DND-41 (cell line): ENCODE measurements at regions not wholly inside any gene's neighbourhood (a gene's known extent, or its start where the extent isn't known, plus 50 kb on each side); places are given as distances from the start of the nearest gene placed in this dataset.

Experiments used
- EZH2 ChIP-seq: IDR thresholded peaks from 3 replicates; pipeline ENCODE4 v1.6.1; 2012; ENCODE audit warnings: borderline replicate concordance, low read depth, mild to moderate bottlenecking, moderate library complexity, low read length, inconsistent platforms; ENCODE audit not compliant: severe bottlenecking
- TF ChIP-seq, protein P1 (sequence below): IDR thresholded peaks from 2 replicates; pipeline ENCODE4 v1.5.1; 2012; ENCODE audit warnings: borderline replicate concordance, low read length, moderate library complexity, mild to moderate bottlenecking; ENCODE audit not compliant: poor library complexity, severe bottlenecking; ENCODE audit errors: extremely low read depth

DNA sequence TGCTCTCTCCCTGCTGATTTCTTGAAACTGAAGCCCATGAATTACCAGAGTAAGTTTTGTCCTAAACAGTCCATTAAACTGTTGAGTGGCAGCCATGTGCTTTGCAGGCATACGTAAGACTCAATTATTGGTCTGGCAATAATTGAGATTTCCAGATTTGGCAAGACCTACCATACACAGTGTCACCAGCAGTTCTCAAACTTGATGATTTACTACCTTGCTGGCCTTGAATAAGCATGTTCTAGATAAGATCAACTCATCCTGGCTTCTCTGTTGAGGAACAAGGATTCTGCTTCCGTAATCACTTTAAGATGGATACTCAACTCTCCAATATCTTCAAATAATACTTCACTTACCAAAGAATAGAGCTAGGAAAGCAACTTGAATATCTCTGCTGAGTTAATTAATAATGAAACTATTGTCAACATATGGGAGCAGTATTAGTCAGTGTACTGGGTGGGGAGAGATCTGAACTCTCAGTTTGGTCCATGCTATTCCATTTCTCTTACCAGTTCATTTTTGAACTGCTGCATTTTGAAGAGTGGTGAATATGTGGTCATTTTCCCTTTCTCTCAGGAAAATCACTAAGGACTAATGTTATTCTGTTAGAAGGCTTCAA is 181.4 kb downstream of the IPMK start:
- TF ChIP-seq, protein P1, sequence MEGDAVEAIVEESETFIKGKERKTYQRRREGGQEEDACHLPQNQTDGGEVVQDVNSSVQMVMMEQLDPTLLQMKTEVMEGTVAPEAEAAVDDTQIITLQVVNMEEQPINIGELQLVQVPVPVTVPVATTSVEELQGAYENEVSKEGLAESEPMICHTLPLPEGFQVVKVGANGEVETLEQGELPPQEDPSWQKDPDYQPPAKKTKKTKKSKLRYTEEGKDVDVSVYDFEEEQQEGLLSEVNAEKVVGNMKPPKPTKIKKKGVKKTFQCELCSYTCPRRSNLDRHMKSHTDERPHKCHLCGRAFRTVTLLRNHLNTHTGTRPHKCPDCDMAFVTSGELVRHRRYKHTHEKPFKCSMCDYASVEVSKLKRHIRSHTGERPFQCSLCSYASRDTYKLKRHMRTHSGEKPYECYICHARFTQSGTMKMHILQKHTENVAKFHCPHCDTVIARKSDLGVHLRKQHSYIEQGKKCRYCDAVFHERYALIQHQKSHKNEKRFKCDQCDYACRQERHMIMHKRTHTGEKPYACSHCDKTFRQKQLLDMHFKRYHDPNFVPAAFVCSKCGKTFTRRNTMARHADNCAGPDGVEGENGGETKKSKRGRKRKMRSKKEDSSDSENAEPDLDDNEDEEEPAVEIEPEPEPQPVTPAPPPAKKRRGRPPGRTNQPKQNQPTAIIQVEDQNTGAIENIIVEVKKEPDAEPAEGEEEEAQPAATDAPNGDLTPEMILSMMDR = no peak
- TF ChIP-seq EZH2 = no peak
